Skin epidermis (tissue), 12 donors: ENCODE measurements at regions not wholly inside any gene's neighbourhood (a gene's known extent, or its start where the extent isn't known, plus 50 kb on each side); places are given as distances from the start of the nearest gene placed in this dataset.
"Not testable (repeated sequence)": the region's sequence is repeated elsewhere in the genome, so short reads cannot be mapped to it uniquely, and the experiment has no call there.

Experiments used
- H3K27ac ChIP-seq, 21 experiments: fragments of 200-600 bp; sonication (generic) in 11 of 21; one replicate each; pipeline ENCODE4 v1.5.0; 2020; ENCODE audit warnings: mild to moderate bottlenecking in 3 of 21, inconsistent platforms in 2 of 21, moderate library complexity in 2 of 21
- H3K4me3 ChIP-seq, 7 experiments: fragments of 200-600 bp; sonication (generic) in 2 of 7; one replicate each; pipeline ENCODE4 v1.5.0; 2020; ENCODE audit warnings: inconsistent platforms in 2 of 7, mild to moderate bottlenecking in 2 of 7, moderate library complexity in 1 of 7

DNA sequence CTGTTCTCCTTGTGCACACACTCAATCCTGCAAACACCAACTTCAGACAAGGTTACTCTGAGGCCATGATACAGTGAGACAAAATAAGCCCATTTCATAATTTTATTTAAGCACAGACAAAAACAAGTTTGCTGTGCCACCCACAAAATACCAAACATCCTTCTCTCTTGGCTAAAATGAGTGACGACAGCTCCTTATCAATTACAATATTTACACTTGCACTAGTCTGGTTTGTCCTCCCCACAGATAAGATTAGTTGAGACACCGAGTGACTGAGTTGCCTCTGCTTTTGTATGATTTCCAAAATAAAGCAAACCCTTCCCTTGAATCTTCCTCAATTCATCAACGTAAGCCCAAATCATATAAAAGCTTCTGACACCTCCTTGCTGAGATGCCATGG lies 233.5 kb upstream of the ATP10A start:
- H3K27ac ChIP-seq: no peak overlapping the region
- no peak overlapping the region for H3K4me3 ChIP-seq

DNA sequence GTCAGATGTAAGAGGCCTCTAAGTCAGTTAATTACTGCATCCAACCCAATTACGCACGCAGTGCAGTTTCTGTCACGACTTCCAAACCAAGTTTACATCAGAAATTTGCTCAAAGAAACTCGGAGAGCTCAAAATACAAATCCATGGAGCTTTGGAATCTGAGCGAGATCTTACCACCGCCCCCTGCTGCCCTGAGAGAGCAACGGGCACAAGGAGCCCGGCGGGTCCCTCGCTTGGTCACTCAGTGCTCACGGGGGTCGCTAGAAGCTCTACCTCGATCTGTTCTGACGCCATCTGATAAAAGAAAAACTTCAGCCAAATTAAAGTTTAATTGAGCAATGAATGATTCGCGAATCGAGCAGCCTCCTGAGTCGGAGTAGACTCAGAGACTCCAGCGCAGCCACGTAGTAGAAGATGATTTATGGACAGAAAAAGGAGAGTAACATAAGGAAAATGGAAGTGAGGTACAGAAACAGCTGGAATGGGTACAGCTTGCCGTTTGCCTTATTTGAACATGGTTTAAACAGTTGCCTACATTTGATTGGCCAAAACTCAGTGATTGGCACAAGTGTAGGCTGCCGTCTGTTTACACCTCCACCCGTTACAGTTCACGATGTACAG lies 232.7 kb upstream of the ATP10A start:
- H3K27ac ChIP-seq: no peak overlapping the region
- no peak overlapping the region for H3K4me3 ChIP-seq

DNA sequence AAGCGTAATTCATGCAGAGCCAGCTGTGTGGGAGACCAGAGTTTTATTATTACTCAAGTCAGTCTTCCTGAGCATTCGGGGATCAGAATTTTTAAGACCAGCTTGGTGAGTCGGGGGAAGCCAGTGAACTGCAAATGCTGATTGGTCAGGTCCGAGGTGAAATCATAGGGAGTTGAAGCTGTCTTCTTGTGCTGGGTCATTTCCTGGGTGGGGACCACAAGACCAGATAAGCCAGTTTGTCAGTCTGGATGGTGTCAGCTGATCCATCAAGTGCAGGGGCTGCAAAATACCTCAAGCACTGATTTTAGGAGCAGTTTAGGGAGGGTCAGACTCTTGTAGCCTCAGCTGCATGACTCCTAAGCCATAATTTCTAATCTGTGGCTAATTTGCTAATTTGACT lies 228.1 kb upstream of the ATP10A start:
- H3K27ac ChIP-seq: no peak overlapping the region
- H3K4me3 ChIP-seq: no peak overlapping the region

DNA sequence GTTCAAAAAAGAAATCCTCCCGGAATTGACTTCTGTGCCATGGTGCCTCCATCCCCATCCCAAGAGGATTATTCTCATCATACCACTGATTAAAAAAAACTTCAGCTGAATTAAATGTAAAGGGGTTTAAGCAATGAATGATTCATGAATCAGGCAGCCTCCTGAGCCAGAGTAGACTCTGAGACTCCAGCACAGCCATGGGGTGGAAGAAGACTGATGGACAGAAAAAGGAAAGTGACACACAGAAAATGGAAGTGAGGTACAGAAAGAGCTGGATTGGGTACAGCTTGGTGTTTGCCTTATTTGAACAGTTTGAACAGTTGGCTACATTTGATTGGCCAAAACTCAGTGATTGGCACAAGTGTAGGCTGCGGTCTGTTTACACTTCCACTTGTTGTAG lies 224.8 kb upstream of the ATP10A start:
- Histone ChIP-seq H3K4me3 (no peak overlapping the region), H3K27ac (peak overlapping the region in 1 of 21 experiments; percentile 37)

DNA sequence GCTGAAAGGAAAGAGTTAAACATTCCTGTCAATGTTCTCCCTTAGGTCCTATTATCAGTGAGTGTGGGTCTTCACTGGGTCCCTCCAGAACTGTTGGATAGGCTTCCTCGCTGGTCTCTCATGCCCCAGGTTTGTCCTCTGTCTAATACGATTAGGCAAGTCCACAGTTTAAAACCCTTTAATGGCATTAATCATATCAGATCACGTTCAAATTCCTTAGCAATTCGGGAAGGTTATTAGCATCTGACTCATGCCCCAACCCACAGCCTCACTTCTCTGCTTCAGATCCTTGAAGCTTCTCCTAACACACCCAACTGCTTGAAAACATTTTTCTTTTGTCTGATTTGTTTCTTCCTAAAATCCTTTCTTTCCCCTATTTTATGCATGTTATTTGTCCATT lies 224.3 kb upstream of the ATP10A start:
- Histone ChIP-seq H3K27ac (peak overlapping the region in 1 of 21 experiments; percentile 37), H3K4me3 (no peak overlapping the region)

DNA sequence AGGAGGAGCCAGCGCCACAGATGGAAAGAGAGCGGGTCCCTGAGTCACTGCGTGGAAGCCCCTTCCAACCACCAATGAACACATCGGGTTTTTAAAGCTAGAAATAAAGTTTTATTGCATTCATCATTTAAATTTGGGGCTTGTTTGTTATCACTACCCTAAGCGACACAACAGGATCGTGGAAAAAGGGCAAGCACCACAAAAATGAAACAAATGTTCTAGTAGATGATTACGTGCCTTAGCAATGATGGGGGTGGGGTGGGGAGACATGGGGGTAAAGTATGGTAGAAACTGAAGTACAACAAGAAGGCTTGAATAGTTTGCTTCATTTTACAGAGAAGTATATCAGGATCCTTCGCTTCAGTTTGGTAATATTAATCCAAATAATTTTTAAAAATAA lies 221.6 kb upstream of the ATP10A start:
- Histone ChIP-seq H3K27ac (no peak overlapping the region), H3K4me3 (no peak overlapping the region)

DNA sequence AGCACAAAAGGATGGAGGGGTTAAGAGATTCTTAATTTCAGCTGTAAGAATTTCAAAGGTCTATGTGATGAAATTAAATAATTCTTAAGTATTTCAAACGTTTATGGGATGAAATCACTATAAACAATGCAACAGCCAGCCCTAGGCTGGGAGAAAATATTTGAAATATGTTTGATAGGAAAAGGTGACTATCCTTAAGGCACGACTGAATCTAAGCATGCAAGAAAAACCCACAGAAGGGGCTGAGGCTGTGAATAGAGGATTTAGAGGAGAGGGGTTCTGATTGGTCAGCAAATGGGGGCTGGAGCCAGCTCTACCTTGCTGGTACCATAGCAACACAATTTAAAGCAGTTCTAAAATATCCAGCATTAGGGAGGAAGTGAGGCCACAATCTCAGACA lies 220.8 kb upstream of the ATP10A start:
- no peak overlapping the region for H3K4me3 ChIP-seq
- H3K27ac ChIP-seq: no peak overlapping the region

DNA sequence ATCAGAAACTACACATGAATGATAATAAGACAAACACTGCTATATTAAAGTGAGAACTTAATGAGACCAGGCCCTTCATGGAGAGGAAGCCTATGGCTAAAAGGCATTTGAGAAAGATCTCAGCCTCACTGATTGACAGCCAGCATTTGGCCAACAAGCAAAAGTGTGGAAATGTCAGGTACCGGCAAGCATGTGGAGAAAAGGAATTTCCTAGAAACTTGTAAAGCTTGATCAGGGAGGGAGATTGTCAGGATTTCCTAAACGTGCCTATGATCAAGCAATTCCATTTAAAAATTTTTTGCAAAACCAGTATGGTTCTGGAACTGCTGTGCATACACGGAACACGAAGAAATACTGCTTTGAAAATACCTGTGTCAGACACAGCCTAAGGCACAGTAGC lies 220.3 kb upstream of the ATP10A start:
- H3K27ac ChIP-seq: peak overlapping the region in 1 of 21 experiments; percentile 79
- H3K4me3 ChIP-seq: peak overlapping the region in 1 of 7 experiments; percentile 46

DNA sequence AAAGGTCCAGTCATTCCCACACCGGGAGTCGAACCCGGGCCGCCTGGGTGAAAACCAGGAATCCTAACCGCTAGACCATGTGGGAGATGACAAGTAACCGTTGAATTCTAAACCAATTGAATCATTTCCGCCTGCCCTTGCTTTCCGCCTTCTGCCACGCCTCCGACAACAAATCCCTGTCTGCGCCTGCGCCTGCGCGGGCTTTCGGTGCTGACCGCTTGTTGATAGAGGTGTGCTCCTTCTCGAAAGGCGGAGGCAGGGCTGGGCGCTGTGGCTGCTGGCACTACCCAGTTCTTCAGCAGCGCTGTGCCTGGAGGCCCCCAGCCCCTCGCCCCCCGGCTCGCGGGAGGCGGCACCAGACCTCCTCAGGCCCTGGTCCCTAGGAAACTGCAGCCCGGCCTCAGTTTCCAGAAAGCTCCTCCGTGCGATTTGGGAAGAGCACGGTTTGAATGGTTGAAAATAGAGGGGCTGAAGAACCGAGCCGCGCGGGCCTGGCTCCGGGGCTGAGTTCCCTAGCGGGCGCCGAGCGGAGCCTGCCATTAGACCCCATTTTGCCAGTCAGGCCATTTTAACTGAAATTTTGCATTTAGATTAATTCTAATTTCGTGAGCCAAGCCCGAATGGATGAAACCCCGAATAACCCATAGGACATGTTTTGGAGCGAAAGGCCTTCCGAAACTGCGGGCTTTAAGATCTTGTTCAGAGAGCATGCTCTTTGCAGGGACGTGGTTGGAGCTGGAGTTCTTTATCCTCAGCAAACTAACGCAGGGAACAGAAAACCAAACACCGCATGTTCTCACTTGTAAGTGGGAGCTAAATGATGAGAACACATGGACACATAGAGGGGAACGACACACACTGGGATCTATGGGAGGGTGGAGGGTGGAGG lies 219.3 kb upstream of the ATP10A start:
- Histone ChIP-seq H3K27ac (peak overlapping the region; percentile 14 to 93 (median 84)), H3K4me3 (peak overlapping the region; percentile 46 to 80 (median 68))

DNA sequence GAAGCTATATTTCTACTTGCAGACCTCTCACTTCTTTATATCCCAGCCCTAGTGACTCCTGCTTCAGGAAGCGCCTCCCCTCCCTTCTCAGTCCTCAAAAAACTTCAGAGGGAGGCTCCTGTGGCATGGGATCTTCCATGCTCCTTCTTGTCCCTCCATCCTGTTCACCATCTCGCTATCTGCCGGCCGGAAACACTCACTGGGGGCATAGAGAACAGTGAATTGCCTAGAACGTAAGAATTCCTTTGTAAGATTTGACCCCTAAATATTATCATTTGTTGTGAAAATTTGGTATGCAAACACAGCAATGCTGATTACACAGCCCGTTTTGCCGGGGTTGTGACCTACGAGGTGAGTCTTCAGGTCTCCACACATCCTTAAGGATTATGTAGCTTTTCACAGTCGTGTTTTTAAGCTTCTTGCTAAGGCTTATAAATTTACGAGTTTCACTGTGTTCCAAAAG lies 218.7 kb upstream of the ATP10A start:
- peak overlapping the region in 3 of 21 experiments; percentile 21 to 93 (median 92) for H3K27ac ChIP-seq

DNA sequence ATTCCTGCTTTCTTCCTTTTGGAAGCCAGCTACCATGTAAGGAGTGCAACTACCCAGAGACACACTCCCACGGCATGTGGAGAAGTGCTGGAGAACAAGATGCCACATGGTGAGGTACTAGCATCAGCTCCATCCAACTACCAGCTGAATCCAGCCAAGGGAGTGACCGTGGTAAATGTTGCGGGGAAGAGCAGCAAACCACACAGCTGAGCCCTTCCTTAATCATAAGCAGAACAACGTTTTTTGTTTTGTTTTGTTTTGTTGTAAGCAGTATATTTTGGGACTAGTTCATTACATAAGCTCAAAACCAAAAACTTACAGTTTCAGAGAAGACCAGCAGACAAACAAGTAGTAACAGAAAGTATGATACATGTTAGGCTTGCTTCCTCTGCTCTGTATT lies 212.6 kb upstream of the ATP10A start:
- no peak overlapping the region for H3K27ac ChIP-seq
- no peak overlapping the region for H3K4me3 ChIP-seq

More for the DNA sequence above, 218.7 kb upstream of the ATP10A start:
- peak overlapping the region in 3 of 7 experiments; percentile 46 to 74 (median 57) for H3K4me3 ChIP-seq

DNA sequence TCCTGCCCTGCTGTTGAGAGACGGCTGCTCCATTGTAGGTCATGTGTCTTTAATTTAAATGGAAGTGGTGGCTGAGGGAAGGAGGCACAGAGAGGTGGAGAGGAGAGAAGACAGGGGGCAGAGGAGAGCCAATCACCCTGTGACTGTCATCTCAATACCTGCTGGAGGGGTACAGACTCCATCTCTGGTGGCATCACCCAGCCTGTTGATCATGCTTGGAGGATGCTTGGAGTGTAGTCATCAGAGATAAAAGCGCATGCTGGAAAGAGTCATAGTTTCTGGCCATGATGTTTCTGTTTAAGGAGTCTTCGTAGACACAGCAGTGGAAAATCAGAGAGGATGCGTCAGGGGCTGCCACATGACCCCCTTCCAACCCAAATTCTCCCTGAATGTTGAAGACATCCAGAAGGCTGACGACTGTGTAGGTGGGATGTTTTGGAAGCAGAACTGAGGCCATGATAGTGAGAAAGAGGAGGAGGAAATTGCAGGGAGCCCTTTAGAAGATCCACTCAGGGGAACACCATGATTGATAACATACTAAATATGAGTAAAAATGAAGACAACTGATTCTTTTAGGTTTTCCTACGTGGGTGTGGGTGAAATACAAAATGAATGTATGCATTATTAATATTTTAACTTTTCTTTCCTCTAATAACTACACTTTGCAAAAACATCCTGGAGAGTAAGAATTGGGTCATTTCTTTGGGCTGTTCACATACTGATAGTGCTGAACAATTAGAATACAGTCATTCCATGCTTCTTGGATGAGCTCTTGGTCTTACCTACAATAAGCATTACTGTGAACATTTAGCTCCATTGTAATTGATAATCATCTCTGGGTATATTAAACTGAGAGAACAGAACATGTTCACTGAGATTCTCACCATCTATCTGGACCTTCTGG lies 210.6 kb upstream of the ATP10A start:
- Histone ChIP-seq H3K4me3 (no peak overlapping the region), H3K27ac (no peak overlapping the region)

DNA sequence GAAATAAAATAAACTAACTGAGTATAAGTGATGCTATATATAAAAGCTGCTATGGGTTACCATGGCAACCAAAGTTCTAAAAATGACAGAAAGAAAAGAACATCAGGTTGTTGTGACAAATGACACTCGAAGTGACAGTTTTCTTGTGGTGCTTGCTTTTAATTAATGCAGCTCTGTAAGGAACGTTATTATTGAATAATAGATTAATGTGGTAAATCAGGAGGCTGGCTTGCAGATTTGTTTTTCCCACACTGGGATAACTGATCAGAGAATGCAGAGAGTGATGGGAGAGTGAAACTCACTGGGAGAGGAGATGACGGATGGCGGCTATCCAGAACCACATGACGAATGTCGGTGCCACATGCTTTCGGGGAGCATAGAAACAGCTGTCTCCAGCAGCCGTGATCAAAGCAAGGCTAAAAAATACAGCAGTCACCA lies 207.0 kb upstream of the ATP10A start:
- H3K27ac ChIP-seq: no peak overlapping the region
- no peak overlapping the region for H3K4me3 ChIP-seq

DNA sequence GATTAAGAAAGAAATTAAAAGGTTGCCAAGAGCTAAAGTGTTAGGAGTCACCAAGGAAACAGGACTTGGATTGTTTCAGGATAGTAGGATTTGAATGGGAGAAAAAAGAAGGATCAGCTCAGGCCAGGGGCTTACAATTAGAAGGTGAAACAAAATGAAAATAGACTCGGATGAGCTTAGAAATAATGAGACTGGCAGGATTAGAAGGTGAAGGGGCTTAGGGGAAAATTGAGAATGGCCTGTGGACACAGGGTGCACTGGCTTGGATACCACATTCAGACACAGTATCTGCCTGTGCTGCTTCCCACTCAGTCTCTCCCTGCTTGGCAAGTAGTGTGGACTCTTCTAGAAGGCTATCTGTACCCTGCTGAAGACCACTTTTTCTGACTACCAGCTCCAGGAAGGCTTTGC lies 206.1 kb upstream of the ATP10A start:
- Histone ChIP-seq H3K4me3 (no peak overlapping the region), H3K27ac (no peak overlapping the region)

DNA sequence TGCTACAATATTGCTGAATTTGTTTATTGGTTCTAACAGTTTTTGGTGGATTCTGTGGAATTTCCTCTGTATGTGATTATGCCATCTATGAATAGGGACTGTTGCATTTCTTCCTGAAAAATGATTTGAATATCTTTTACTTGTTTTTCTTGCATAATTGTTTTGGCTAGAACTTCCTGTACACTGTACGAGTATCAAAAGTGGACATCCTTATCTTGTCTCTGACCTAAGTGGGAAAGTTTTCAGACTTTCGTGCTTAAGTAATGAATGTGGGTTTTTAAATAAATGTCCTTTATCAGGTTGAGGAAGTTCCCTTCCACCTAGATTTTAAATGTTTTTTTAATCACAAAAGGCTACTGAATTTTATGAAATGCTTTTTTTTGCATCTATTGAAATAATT lies 203.8 kb upstream of the ATP10A start:
- Histone ChIP-seq H3K4me3 (no peak overlapping the region), H3K27ac (no peak overlapping the region)

DNA sequence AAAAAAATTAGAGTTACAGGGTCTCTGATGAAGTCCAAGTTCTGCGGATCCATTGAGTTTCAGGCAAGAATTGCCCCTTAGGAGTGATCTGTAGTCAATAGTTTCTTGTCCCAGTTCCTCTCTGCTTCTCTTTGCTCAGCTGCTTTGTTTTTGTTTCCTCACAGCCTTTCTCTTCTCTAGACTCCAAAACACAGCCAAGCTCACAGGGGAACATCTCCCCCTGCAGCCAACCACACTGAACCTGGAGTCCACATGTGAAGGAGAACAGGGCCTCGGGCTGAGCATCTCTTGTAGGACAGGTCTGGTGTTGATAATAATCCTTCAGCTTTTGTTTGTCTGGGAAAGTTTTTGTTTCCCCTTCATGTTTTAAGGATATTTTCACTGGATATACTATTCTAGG lies 202.6 kb upstream of the ATP10A start:
- H3K27ac ChIP-seq: no peak overlapping the region
- no peak overlapping the region for H3K4me3 ChIP-seq

DNA sequence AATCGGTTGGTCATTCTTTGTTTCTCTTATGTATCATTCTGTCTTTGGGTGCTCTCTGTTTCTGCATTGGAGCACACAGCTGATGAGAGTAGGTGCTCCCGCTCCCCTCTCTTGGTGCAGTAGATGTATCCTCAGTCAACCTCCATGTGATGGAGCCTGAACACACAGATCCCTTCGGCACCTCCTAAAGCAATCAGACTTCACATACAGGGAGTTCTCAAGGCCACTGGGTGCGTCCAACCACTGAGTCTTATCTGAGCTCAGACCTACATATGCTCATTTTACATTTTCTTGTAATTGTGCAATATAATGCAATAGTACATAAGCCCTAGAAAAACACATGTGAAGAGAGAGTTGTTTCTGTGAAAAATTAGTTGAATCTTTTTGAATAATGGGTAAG lies 198.1 kb upstream of the ATP10A start:
- H3K27ac ChIP-seq: no peak overlapping the region
- no peak overlapping the region for H3K4me3 ChIP-seq

DNA sequence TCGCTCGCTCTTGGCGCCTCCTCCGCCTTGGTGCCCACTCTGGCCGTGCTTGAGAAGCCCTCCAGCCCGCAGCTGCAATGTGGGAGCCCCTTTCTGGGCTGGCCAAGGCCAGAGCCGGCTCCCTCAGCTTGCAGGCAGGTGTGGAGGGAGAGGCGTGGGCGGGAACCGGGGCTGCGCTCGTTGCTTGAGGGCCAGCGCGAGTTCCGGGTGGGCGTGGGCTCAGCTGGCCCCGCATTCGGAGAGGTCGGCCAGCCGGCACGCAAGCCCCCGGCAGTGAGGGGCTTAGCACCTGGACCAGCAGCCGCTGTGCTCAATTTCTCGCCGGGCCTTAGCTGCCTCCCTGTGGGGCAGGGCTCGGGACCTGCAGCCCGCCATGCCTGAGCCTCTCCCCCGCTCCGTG lies 193.6 kb upstream of the ATP10A start:
- H3K27ac ChIP-seq: not testable (repeated sequence)

DNA sequence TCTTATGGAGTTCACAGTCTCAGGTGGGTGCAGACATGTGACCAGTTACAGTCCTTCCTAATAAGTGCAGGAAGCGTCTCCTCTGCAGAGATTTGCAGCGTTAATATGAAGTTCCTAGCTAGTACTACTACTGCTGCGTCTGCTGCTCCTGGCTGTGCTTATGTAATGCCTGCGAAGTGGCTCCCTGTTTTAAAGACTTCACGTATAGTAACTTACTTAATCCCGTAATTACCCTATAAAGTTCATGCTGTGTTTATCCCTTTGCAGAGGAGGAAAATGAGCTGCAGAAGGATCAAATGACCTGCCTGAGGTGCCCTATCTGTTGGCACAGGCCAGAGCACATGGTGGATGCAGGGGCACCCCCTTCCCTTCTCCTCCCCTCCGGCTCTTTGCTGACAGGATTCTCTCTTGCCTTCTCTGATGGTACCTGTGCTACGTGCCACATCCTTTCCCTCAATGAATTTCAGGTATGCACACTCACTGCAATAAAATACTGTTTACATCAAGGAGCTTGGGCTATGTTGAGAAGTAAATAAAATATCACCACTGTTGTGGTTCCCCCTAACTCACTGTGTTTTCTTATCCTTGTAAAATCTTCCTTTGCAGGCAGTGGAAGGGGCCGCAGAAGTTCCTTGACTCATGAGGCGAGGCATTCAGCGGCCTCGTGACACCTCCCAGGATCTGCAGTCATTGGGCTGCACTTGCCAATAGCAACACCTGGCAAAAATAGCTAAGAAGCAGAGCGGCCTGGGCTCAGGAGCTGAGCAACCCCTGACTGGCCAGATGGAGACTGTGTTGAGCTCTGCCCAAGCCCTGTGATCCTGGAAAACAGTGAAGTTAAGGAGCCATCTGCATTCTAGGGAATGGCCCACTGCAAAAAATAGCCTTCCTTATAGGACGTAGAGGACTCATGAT lies 188.9 kb upstream of the ATP10A start:
- H3K27ac ChIP-seq: no peak overlapping the region

More for the DNA sequence above, 193.6 kb upstream of the ATP10A start:
- not testable (repeated sequence) for H3K4me3 ChIP-seq

More for the DNA sequence above, 188.9 kb upstream of the ATP10A start:
- H3K4me3 ChIP-seq: no peak overlapping the region
